Panc1 (cell line): ENCODE measurements at regions not wholly inside any gene's neighbourhood (a gene's known extent, or its start where the extent isn't known, plus 50 kb on each side); places are given as distances from the start of the nearest gene placed in this dataset.

ENCODE experiments used
- ATAC-seq: fragments of 200-7000 bp; cut with Tn5 transposase; 2 replicates; pipeline ENCODE4 v1.9.1; 2020; ENCODE audit warnings: mild to moderate bottlenecking, moderate library complexity
- BruUV-seq: library from RNA; stranded (reverse); fragments of 400-500 nt; replicated peaks from 2 replicates; lab custom pipeline; 2021; lab: Mats Ljungman, UMichigan
- CTCF ChIA-PET: fragments of 300-600 bp; sonication (Branson Sonifier 250); formaldehyde crosslinking; loops from one replicate; lab custom pipeline; 2022; ENCODE audit warnings: antibody characterized with exemption; lab: Charles Lee
- POLR2A ChIA-PET: fragments of 300-600 bp; sonication (Branson Sonifier 250); formaldehyde crosslinking; loops from one replicate; lab custom pipeline; 2022; ENCODE audit warnings: antibody characterized with exemption; lab: Charles Lee
- DNase-seq: peaks from one replicate; pipeline ENCODE4 v3.0.0-alpha.2; 2010; ENCODE audit warnings: low read depth, low spot score
- H3K27ac ChIP-seq: 2 replicates; pipeline ENCODE4 v1.5.1; 2011; ENCODE audit warnings: mild to moderate bottlenecking, low read length, inconsistent platforms
- H3K27me3 ChIP-seq: fragments of 200-500 bp; sonication (Bioruptor generic); 2 replicates; pipeline ENCODE4 v1.6.0; 2014; ENCODE audit warnings: low read length, inconsistent platforms; ENCODE audit not compliant: control insufficient read depth, insufficient read depth
- H3K36me3 ChIP-seq: fragments of 200-500 bp; sonication (Bioruptor generic); 2 replicates; pipeline ENCODE4 v1.5.1; 2014; ENCODE audit warnings: inconsistent platforms, mild to moderate bottlenecking, low read length, moderate library complexity; ENCODE audit not compliant: control insufficient read depth, insufficient read depth
- H3K4me1 ChIP-seq: 2 replicates; pipeline ENCODE4 v1.5.1; 2011; ENCODE audit warnings: inconsistent platforms, mild to moderate bottlenecking, low read length, moderate library complexity; ENCODE audit not compliant: control insufficient read depth, insufficient read depth
- H3K4me3 ChIP-seq, 2 experiments: 2 replicates each; pipeline ENCODE4 v1.5.1; 2011 to 2012; ENCODE audit warnings: low read depth in 2 of 2, low read length in 2 of 2, mild to moderate bottlenecking in 2 of 2, inconsistent platforms in 1 of 2, moderate library complexity in 1 of 2
- H3K9me3 ChIP-seq: fragments of 200-500 bp; sonication (Bioruptor generic); 2 replicates; pipeline ENCODE4 v1.5.1; 2014; ENCODE audit warnings: low read depth, mild to moderate bottlenecking, inconsistent platforms, low read length, moderate library complexity; ENCODE audit not compliant: control insufficient read depth, insufficient read depth
- POLR2AphosphoS5 ChIP-seq: IDR thresholded peaks from 2 replicates; pipeline ENCODE4 v1.6.1; 2012; ENCODE audit warnings: mild to moderate bottlenecking, low read depth, low read length, moderate library complexity
- REST ChIP-seq, 2 experiments: IDR thresholded peaks; 2 replicates each; pipeline ENCODE4 v1.6.1; 2011 to 2012; ENCODE audit warnings: low read depth in 2 of 2, control low read depth in 1 of 2, low read length in 1 of 2, mild to moderate bottlenecking in 1 of 2, moderate library complexity in 1 of 2; ENCODE audit not compliant: insufficient read depth in 1 of 2
- SIN3A ChIP-seq: IDR thresholded peaks from 2 replicates; pipeline ENCODE4 v1.6.1; 2012; ENCODE audit warnings: low read depth, mild to moderate bottlenecking, low read length, moderate library complexity, borderline replicate concordance; ENCODE audit not compliant: insufficient read depth
- TCF7L2 ChIP-seq: IDR thresholded peaks from 2 replicates; pipeline ENCODE4 v1.6.1; 2011; ENCODE audit warnings: mild to moderate bottlenecking, low read depth, low read length, inconsistent platforms
- in situ Hi-C: cut with HindIII; loops from 2 replicates; pipeline ENCODE4 v1.10.0; 2016; ENCODE audit warnings: low sequenced_read_pairs, low pct_unique_long_range_greater_than_20kb
- intact Hi-C: fragments of 100-400 bp; cut with micrococcal nuclease; formaldehyde crosslinking; loops from one replicate; pipeline ENCODE4 v1.10.0; 2022; ENCODE audit not compliant: unreplicated experiment
- TF ChIP-seq, protein P1 (sequence below): fragments of 450-650 bp; IDR thresholded peaks from 2 replicates; pipeline ENCODE4 v1.5.1; 2017; ENCODE audit warnings: mild to moderate bottlenecking

GRCh38 chr11:104372111-104372510 is 208.2 kb upstream of the PDGFD start:
- in situ Hi-C loops (no loop called here), intact Hi-C loops (no loop called here)
- CTCF ChIA-PET = no interaction called here
- no peak for ATAC-seq
- no TSS peak for BruUV-seq
- no peak for DNase-seq
- H3K27ac ChIP-seq = no peak overlapping the region
- no peaks in the 10 kb centered on the region for H3K4me1 ChIP-seq
- H3K27me3 ChIP-seq = no peaks in the 10 kb centered on the region
- POLR2A ChIA-PET = no interaction called here
- no peak overlapping the region for H3K4me3 ChIP-seq
- TF ChIP-seq REST (IDR thresholded peaks at IDR 0.05; ENCODE audit: insufficient read depth in 1 of 2, low read depth in 2 of 2, low read length in 1 of 2) (no peak), TCF7L2 (no peak), POLR2AphosphoS5 (no peak), SIN3A (no peak)
- TF ChIP-seq, protein P1, sequence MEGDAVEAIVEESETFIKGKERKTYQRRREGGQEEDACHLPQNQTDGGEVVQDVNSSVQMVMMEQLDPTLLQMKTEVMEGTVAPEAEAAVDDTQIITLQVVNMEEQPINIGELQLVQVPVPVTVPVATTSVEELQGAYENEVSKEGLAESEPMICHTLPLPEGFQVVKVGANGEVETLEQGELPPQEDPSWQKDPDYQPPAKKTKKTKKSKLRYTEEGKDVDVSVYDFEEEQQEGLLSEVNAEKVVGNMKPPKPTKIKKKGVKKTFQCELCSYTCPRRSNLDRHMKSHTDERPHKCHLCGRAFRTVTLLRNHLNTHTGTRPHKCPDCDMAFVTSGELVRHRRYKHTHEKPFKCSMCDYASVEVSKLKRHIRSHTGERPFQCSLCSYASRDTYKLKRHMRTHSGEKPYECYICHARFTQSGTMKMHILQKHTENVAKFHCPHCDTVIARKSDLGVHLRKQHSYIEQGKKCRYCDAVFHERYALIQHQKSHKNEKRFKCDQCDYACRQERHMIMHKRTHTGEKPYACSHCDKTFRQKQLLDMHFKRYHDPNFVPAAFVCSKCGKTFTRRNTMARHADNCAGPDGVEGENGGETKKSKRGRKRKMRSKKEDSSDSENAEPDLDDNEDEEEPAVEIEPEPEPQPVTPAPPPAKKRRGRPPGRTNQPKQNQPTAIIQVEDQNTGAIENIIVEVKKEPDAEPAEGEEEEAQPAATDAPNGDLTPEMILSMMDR = no peak
- H3K9me3 ChIP-seq = no peaks in the 10 kb centered on the region; the same call in 1 of the 2 replicates
- H3K36me3 ChIP-seq = no peaks in the 10 kb centered on the region

DNA sequence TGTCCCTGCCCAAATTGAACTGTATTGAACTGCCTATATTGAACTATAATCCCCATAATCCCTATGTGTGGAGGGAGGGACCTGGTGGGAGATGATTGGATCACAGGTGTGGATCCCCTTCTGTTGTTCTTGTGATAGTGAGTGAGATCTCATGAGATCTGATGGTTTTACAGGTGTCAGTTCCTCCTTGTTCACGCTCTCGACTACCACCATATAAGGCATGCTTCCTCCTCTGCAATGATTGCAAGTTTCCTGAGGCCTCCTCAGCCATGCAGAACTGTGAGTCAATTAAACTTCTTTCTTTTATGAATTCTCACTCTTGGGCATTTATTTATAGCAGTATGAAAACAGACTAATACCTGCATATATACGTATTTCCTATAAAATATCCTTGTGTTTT is 206.5 kb upstream of the PDGFD start:
- H3K27ac ChIP-seq = no peak overlapping the region
- intact Hi-C loops = no loop called here
- POLR2A ChIA-PET = no interaction called here
- no peak for ATAC-seq
- BruUV-seq = no TSS peak
- no peaks in the 10 kb centered on the region for H3K27me3 ChIP-seq
- H3K4me1 ChIP-seq = no peaks in the 10 kb centered on the region
- TF ChIP-seq POLR2AphosphoS5 (no peak), REST (IDR thresholded peaks at IDR 0.05; ENCODE audit: insufficient read depth in 1 of 2, low read depth in 2 of 2, low read length in 1 of 2) (no peak), SIN3A (no peak), TCF7L2 (no peak)
- TF ChIP-seq, protein P1 = no peak
- H3K36me3 ChIP-seq = no peaks in the 10 kb centered on the region
- H3K4me3 ChIP-seq = no peak overlapping the region
- CTCF ChIA-PET = no interaction called here
- in situ Hi-C loops = no loop called here
- H3K9me3 ChIP-seq = no peaks in the 10 kb centered on the region; the same call in 1 of the 2 replicates
- no peak for DNase-seq
